ENCODE measurements at regions not wholly inside any gene's neighbourhood (a gene's known extent, or its start where the extent isn't known, plus 50 kb on each side); places are given as distances from the start of the nearest gene placed in this dataset.
"Not testable (repeated sequence)": the region's sequence is repeated elsewhere in the genome, so short reads cannot be mapped to it uniquely, and the experiment has no call there.

DNA sequence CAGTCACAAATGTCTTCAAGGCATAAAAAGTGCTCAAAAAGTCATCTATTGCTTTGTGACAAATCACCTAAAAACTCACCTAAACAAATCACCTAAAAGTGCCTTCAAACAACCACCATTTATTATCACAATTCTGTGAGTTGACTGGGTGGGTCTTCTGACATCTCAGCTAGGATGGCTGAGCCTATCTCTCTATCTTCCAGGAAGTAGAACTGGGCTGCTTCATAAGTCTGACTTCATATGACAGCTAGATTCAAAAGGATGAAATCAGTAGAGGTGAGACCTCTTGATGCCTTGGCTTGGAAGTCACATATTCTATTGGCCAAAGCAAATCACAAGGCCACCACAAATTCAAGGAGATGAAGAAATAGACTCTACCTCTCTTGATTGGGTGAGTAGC lies 199.2 kb upstream of the SLC39A10 start:
- DNase-seq (ENCODE audit: low spot score): no peak

DNA sequence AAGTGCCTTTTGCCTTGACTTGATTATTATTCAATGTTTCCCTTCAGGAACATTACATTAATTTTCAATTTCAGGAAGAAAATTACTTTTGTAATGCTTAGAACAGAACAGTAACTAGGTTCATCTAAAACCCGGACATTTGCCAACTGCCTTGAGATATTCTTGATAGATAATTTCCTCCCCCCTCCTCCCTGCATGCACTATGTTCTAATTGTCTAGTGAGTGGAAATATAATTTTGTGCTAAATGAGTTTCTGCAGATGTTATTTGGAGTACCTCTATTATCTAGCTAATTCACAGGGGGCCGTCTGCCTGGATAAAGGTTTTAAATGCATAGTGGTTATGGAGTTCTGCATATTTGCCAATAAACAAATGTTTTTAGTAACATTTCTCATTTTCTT lies 200.3 kb upstream of the SLC39A10 start:
- DNase-seq (ENCODE audit: low spot score): no peak

DNA sequence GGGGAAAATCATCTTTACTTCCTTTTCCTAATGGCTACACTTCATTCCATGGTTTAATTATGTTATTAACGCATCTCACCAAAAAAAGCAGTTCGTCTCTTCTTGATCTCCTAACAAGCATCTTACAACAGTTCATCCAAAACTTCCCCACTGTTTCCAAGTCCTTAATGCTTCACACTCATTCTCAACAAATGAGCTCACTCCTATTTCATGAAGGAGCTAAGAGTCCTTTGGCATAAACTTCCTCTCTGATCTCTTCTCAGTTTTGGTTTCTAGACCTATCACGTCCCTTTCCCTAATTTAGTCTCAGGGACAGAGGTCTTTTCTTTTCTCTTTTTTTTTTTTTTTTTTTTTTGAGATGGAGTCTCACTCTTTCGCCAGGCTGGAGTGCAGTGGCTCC lies 205.9 kb upstream of the SLC39A10 start:
- DNase-seq (ENCODE audit: low spot score): no peak

DNA sequence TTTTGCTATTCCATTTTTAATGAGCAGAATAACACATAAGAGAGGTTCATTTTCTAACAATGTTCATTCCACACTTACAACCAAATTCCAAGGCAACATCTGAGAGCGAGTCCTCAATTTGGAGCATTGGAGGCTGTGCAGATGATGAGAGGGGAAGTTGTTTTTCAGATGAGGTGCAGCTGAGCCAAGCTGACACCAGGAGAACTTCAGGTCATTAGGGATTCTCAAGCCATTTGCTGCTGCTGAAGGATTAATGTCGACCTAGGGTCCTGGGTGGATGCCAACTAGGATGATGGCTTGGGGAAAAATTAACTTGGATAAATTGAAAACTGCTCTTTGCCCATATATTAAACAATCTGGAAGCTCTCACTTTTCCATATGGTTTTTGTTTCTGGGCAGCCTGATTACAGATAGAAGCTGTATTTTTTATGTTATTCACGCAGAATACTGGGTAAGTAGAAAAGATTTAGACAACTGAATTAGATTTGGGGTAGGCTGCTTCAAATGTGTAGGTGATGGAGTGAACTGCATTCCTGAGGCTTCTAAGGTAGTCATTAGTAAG lies 206.4 kb upstream of the SLC39A10 start:
- no peak for DNase-seq (ENCODE audit: low spot score)

DNA sequence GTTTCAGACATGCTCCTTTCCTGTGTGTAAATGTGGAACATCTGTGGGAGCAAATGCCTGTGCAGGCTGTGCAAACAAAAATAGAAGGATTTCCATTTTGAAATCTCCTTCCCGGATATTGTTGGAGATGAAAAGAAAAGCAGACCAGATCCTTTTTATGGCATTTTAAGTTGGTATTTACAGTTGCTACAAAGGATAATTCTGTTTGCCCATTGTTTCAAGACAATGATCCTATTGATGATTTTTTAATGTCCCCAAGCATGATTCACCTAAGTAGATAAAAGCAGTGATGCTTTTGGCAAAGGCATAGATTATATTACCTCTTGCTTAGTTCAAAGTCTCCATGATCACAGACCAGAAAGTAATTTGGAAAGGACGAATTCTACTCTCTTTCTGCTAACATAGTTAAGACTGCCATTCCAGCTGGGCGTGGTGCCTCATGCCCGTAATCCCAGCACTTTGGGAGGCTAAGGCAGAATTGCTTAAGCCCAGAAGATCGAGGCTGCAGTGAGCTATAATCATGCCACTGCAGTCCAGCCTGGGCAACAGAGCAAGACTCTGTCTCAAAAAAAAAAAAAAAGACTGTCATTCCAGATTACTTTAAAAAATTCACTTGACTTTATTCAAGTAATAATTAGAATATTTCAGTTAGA lies 209.6 kb upstream of the SLC39A10 start:
- peak; percentile 38 for DNase-seq (ENCODE audit: low spot score)

DNA sequence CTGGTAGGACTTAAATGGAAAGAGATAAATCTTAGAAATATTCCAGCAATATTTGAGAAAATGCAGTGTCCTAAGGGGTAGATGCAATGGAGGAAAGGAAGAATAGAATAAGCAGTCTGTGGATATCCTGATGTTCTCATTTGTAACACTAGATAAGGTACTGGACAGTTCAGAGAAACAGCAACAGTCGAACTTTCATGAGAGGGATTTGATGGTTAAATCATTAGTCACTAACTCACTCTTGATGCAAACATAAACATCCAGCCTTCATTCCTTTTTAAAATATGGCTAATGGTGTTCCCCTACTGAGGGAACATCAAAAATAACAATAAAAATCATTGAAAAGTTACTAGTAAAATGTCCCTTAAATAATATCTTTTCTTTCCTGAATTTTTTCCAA lies 211.4 kb upstream of the SLC39A10 start:
- no peak for DNase-seq (ENCODE audit: low spot score)

DNA sequence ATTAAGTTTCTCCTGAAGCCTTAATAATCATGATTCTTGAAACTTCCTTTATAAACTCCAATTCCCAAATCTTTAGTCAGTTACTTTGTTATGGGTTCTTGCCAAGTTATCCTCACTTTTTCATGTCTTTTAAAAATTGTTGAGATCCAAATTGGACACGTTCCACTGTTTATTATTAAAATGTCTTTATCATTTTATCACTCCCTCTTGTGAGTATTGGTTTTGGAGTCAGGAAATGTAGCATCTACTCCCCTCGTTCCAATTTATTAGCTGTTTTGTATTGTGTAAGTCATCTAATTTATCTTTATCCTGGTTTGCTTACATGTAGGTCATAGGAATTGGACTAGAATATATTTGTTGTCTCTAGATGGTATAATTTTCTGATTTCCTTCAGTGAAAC lies 213.1 kb upstream of the SLC39A10 start:
- no peak for DNase-seq (ENCODE audit: low spot score)

DNA sequence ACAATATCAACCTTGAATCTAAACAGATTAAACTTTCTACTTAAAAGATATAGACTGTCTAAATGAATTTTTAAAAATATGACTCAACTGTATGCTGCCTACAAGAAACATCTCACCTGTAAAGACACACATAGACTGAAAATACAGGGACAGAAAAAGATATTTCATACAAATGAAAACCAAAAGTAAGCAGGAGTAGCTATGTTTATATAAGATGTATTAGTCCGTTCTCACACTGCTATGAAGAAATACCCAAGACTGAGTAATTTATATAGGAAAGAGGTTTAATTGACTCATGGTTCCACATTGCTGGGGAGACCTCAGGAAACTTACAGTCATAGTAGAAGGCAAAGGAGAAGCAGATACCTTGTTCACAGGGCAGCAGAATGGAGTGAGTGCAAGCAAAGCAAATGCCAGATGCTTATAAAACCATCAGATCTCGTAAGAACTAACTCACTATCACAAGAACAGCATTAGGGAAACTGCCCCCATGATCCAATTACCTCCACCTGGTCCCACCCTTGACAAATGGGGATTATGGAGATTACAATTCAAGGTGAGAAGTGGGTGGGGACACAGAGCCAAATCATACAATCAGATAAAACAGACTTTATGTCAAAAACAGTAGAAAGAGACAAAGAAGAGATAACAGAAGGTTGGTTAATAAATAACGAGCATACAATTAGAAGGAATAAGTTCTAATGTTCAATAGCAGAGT lies 214.4 kb upstream of the SLC39A10 start:
- no peak for DNase-seq (ENCODE audit: low spot score)

DNA sequence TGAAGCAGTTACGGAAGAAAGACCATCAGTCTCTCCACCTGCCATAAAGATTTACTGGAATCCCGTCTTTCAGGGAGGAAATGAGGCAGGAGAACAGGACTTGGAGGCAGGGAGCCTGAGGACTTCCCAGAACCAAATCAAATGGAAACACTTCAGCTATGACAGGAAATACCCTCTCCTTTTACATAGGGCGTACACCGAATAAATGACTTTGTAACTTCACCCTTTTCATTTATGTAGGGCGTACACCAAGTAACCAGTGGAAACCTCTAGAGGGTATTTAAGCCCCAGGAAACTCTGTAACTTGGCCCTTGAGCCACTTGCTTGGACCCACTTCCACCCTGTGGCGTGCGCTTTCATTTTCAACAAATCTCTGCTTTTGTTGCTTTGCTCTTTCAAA lies 218.3 kb upstream of the SLC39A10 start:
- no peak for DNase-seq (ENCODE audit: low spot score)

DNA sequence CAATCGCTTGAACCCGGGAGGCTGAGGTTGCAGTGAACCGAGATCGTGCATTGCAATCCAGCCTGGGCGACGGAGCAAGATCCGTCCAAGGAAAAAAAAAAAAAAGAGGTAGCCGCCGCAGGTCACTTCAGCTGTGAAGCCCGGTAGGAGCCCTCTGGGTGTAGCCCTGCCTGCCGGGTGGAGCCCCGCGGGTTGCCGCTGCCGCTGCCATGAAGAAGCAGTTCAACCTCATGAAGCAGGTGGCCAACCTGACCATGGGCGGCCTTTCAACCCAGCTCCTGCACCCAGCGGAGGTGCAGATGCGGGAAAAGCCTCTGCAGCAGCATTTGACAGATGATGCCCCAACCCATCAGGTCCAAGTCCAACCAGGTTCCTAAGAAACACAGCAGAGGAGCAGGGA lies 219.5 kb upstream of the SLC39A10 start:
- no peak for DNase-seq (ENCODE audit: low spot score)

DNA sequence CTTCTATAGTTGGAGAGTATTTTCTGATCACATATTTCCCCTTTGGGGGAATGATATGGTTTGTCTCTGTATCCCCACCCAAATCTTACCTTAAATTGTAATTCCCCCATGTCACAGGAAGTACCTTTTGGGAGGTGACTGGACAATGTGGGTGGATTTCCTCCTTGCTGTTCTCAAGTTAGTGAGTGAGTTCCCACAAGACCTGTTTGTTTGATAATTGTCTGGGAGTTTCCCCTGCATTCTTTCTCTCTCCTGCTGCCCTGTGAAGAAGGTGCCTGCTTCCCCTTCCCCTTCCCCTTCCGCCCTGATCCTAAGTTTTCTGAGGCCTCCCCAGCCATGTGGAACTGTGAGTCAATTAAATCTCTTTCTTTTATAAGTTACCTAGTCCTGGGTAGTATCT lies 222.7 kb upstream of the SLC39A10 start:
- DNase-seq (ENCODE audit: low spot score): no peak

DNA sequence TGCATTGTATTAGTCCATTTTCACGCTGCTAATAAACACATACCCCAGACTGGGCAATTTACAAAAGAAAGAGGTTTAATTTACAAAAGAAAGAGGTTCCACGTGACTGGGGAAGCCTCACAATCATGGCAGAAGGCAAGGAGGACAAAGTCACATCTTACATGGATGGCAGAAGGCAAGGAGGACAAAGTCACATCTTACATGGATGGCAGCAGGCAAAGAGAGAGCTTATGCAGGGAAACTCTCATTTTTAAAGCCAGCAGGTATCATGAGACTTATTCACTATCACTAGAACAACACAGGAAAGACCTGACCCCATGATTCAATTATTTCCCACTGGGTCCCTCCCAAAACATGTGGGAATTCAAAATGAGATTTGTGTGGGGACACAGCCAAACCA lies 223.3 kb upstream of the SLC39A10 start:
- DNase-seq (ENCODE audit: low spot score): not testable (repeated sequence)

DNA sequence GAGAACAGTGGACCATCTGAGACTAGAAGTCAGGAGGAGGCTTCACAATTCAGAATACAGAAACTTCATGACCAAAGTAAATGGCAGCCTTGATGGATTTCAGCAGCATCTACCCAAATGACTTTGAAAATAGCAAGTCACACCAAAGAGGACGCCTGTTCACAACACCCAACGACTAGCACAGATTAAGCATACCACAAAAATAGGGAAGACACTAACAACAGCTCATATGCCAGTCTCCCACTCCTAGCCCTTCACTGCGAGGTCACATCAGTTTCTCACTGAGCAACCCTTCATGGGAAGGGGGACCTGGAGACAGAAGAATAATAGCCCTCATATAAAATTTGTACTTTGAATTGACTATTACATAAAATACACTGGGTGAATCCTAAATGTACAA lies 228.4 kb upstream of the SLC39A10 start:
- DNase-seq (ENCODE audit: low spot score): no peak

DNA sequence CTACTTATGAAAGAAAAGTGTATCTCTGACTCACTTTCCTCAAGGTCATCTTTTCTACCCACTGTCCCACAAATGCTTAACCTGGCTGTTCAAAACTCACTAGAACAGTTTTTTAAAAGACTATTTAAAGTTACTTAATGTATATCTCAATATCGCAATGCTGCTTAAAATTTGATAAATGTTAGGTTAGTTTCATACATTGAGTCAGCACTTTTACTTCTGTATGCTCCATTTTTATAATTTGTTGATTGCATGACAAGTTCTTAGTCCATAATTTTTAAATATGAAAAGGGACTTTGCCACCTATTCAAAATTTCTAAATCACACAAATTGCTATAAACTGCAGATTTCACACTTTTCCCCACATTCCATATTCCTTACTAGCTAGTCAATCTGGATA lies 231.7 kb upstream of the SLC39A10 start:
- DNase-seq (ENCODE audit: low spot score): no peak

DNA sequence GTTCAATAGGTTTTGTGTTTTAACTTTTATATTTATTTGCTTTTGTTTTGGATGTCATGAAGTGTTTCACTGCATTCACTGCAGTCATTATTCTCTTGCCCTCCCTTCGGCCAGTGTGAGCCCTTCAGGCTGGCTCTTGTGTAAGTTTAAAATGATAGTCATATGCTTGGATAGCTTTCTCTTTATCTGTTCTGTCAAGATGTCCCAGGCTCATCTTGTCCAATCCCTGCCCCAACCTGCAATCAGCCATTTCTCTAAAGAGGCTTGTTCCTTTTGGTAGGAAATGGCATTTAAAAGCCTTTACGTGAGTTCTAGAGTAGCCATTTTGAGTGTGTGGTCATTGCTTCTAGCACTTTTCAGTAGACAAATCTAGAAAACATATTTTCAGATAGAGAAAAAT lies 238.0 kb upstream of the SLC39A10 start:
- no peak for DNase-seq (ENCODE audit: low spot score)

DNA sequence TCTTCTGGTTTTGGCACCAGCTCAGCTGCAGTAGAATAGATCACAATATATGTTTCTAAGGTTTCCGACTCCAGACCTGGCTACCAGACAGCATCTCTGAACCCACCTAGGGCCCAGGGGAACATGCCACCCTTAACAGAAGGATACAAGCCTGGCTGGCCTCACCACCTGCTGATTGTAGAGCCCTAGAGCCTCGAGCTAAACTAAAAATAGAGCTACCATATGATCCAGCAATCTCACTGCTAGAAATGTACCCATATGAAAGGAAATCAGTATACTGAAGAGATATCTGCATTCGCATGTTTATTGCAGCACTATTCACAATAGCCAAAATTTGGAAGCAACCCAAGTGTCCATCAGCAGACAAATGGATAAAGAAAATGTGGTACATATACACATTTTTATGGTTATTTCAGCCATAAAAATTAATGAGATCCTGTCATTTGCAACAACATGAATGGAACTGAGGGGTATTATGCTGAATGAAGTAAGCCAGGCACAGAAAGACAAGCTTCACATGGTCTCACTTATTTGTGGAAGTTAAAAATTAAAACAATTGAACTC lies 242.4 kb upstream of the SLC39A10 start:
- DNase-seq (ENCODE audit: low spot score): no peak

DNA sequence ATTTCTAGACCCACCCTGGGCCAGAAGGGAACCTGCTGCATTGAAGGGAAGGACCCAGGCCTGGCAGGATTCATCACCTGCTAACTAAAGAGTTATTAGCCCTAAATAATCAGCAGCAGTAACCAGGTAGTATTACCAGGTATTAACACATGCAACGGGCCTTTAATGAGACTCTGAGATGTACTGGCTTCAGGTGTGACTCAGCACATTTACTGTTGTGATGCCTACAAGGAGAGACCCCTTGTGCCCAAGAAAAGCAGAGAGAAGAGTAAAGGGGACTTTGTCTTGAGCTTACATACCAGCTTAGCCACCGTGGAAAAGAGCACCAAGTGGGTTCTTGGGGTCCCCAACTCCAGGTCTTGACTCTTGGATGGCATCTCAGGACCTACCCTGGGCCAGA lies 243.1 kb upstream of the SLC39A10 start:
- no peak for DNase-seq (ENCODE audit: low spot score)

DNA sequence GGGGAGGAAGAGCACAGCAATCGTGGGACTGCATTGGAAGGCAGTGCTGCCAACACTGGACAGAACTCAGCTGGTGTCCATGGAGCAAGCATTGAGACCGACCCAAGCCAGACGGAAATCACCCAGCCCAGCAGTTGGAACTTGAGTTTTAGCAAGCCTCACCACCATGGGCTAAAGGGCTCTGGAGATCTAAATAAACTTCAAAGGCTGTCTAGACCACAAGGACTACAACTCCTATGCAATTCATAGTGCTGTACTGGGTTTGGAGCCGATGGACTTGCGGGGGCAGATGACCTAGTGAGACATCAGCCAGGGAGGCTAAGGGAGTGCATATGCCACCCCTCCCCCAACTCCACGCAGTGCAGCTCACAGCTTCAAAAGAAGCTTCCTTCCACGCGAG lies 243.6 kb upstream of the SLC39A10 start:
- no peak for DNase-seq (ENCODE audit: low spot score)

DNA sequence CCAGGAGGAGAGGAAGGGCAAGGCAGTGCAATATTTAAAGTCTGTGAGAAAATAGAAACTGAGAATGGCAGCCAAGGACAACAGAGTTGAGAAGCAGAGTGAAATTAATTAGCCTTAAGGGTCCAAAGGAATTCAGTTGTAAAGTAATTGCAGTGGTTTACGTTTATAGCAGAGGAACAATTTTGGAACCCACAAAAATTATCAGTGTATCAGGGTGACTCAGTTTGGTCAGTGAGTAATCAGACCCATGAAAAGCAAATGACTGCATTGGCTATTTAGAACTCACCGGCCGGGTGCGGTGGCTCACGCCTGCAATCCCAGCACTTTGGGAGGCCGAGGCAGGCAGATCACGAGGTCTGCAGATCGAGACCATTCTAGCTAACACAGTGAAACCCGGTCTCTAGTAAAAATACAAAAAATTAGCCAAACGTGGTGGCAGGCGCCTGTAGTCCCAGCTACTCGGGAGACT lies 245.8 kb upstream of the SLC39A10 start:
- DNase-seq (ENCODE audit: low spot score): peak; percentile 6

DNA sequence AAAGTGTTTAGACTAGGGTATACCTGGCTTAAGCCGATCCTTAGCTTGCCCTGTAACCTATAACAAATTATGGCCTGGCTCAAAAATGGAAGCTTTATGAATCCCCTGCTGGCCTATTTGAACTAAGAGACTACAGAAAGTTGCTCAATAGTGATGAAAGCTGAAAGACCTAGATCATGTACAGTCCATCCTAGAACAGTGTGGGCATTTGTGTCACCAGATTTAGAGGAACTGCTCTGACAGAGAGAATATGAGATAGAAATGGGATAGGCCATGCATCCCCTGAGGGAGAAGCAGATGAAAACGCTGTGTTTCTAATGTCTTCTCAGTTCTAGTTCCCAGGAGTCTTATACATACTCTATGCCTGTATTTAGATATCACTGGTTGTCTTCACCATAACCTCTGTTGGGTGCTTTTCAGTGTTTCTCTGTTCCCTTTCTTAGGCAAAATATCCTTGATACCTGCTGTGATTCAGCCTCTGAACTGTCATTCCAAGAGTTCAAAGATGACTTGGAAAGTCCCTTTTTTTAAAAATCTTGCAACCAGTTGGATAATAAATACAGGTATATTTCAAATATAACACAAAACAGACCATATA lies 246.9 kb upstream of the SLC39A10 start:
- no peak for DNase-seq (ENCODE audit: low spot score)

DNA sequence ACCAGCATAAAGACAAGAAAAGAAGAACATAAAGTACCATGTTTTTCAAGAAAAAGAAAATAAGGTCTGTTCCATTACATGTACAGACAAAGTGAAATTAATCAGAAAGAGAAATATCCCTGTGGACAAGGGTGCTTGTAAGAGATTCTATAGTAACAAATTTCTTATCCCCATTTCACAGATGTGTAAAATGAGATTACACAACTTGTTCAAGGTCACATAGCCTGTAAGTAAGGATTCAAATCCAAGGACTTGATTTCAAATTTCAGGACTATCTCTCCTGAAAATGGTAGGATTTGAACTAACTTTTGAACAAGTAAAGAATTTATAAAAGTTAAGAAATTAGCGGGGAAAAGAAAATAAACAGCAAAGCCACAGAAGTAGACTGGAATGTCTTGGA lies 248.2 kb upstream of the SLC39A10 start:
- no peak for DNase-seq (ENCODE audit: low spot score)

DNA sequence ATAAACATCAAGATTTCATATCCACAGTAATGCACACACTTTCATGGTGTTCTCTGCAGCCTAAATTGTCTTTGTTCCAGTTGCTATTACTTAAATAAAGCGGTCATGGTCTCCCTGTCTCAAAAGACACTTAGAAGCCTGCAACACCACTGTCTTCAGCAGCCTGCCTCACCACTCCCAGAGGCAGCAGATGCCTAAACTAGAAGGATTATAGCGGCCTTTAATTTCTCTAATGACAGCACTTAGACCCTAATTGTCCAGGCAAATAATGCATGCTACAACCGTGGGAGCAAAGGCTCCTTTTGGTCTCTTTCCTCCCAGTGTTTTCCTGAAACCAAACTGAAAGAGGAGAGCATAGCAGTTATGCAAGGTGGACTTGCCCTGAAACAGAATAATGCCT lies 248.8 kb upstream of the SLC39A10 start:
- no peak for DNase-seq (ENCODE audit: low spot score)

DNA sequence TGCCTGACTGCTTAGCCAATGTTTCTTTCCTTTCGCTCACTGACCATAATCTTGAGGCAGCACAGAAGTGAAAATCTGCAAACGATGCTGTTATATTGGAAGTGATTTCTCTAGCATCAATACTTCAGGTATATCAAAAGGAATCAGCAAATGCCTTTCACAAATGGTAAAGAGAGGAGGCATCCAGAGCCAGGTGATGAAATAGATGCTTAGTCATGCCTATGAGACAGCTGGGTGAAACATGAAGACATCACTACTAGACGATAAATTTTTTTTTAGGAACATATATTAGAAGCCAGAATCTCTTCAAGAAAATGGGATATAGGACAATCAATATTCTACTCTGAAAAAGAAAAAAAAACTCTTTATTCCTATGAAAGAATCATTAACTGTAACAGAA lies 249.2 kb upstream of the SLC39A10 start:
- no peak for DNase-seq (ENCODE audit: low spot score)
